A549 (cell line): ENCODE measurements at regions not wholly inside any gene's neighbourhood (a gene's known extent, or its start where the extent isn't known, plus 50 kb on each side); places are given as distances from the start of the nearest gene placed in this dataset.

Experiments
- ATAC-seq, 2 experiments: fragments of 200-7000 bp in 1 of 2; fragments of >200 bp in 1 of 2; cut with Nextera tagmentation in 1 of 2; cut with Tn5 transposase in 1 of 2; 3 replicates each; pipeline versions ENCODE4 v1.8.0 to v1.9.1; 2018 to 2020; ENCODE audit warnings: mild to moderate bottlenecking in 1 of 2, moderate library complexity in 1 of 2
- CTCF ChIA-PET: fragments of 300-600 bp; sonication (Branson Sonifier 250); formaldehyde crosslinking; extraction: SDS; loops from one replicate; lab custom pipeline; 2021; ENCODE audit warnings: antibody characterized with exemption, inconsistent platforms; lab: Yijun Ruan, JAX
- POLR2A ChIA-PET: fragments of 350-600 bp; formaldehyde crosslinking; extraction: SDS; loops from one replicate; lab custom pipeline; 2021; ENCODE audit warnings: antibody characterized with exemption, inconsistent platforms; lab: Yijun Ruan, JAX
- DNase-seq, 2 experiments: peaks; one replicate each; pipeline versions ENCODE4 v3.0.0 to v3.0.0-alpha.2; 2011 to 2016; ENCODE audit warnings: low read depth in 1 of 2, low spot score in 1 of 2
- FAIRE-seq: peaks from 2 replicates; lab custom pipeline; 2011; peaks lifted over from hg19 to GRCh38; lab: Jason Lieb, UNC
- H3K27ac ChIP-seq, 2 experiments: fragments of >200 bp; sonication (Bioruptor Twin); formaldehyde crosslinking; 3 replicates each; pipeline ENCODE4 v1.5.1; 2016 to 2017
- H3K4me1 ChIP-seq: fragments of >200 bp; sonication (Bioruptor Twin); formaldehyde crosslinking; 3 replicates; pipeline ENCODE4 v1.6.1; 2016
- H3K4me2 ChIP-seq: fragments of >200 bp; sonication (Bioruptor Twin); formaldehyde crosslinking; 3 replicates; pipeline ENCODE4 v1.6.1; 2016
- H3K4me3 ChIP-seq: fragments of >200 bp; sonication (Bioruptor Twin); formaldehyde crosslinking; 3 replicates; pipeline ENCODE4 v1.5.1; 2016
- H3K9me3 ChIP-seq: fragments of >200 bp; sonication (Bioruptor Twin); formaldehyde crosslinking; 3 replicates; pipeline ENCODE4 v1.6.1; 2016
- CBX8 ChIP-seq: fragments of 200-600 bp; sonication (generic); IDR thresholded peaks from 2 replicates; pipeline ENCODE4 v1.6.1; 2016
- CEBPB ChIP-seq, 2 experiments: fragments of >200 bp in 1 of 2; sonication (Bioruptor Twin) in 1 of 2; formaldehyde crosslinking in 1 of 2; IDR thresholded peaks; 2 replicates each; pipeline ENCODE4 v1.6.1; 2012 to 2016
- CTCF ChIP-seq: fragments of >200 bp; sonication (Bioruptor Twin); formaldehyde crosslinking; IDR thresholded peaks from 3 replicates; pipeline ENCODE4 v1.5.1; 2016
- EHF ChIP-seq: fragments of 250-450 bp; sonication (Bioruptor Pico); IDR thresholded peaks from 2 replicates; pipeline ENCODE4 v1.5.0; 2020; ENCODE audit warnings: mild to moderate bottlenecking
- FOSB ChIP-seq: fragments of 250-450 bp; sonication (Bioruptor Pico); IDR thresholded peaks from 2 replicates; pipeline ENCODE4 v1.5.0; 2020; ENCODE audit warnings: mild to moderate bottlenecking, moderate library complexity
- GATA3 ChIP-seq: IDR thresholded peaks from 2 replicates; pipeline ENCODE4 v1.6.1; 2012; ENCODE audit warnings: borderline replicate concordance
- HDAC2 ChIP-seq: fragments of 200-600 bp; sonication (generic); IDR thresholded peaks from 2 replicates; pipeline ENCODE4 v1.6.1; 2016
- MAFK ChIP-seq: fragments of 450-650 bp; IDR thresholded peaks from 2 replicates; pipeline ENCODE4 v1.6.1; 2014; ENCODE audit not compliant: partially characterized antibody
- PBX3 ChIP-seq: IDR thresholded peaks from 2 replicates; pipeline ENCODE4 v1.6.1; 2012
- PHF8 ChIP-seq: fragments of 200-600 bp; sonication (generic); IDR thresholded peaks from 2 replicates; pipeline ENCODE4 v1.6.1; 2016; ENCODE audit warnings: low read depth, mild to moderate bottlenecking, antibody characterized with exemption, moderate library complexity, borderline replicate concordance
- POLR2AphosphoS2 ChIP-seq: conservative IDR thresholded peaks from 2 replicates; pipeline ENCODE4 v1.6.1; 2012; ENCODE audit warnings: low read length, improper control_type of control experiment, inconsistent platforms
- RNF2 ChIP-seq: fragments of 200-600 bp; sonication (generic); IDR thresholded peaks from 2 replicates; pipeline ENCODE4 v1.6.1; 2016; ENCODE audit warnings: low read depth, mild to moderate bottlenecking, antibody characterized with exemption, moderate library complexity, borderline replicate concordance
- SMC3 ChIP-seq: fragments of >200 bp; sonication (Bioruptor Twin); formaldehyde crosslinking; IDR thresholded peaks from 3 replicates; pipeline ENCODE4 v1.6.1; 2018; ENCODE audit warnings: inconsistent platforms
- SREBF2 ChIP-seq: fragments of 450-650 bp; IDR thresholded peaks from 2 replicates; pipeline ENCODE4 v1.6.1; 2014; ENCODE audit warnings: mild to moderate bottlenecking, moderate library complexity
- TFCP2L1 ChIP-seq: fragments of 250-450 bp; sonication (Bioruptor Pico); IDR thresholded peaks from 2 replicates; pipeline ENCODE4 v1.5.0; 2021; ENCODE audit warnings: mild to moderate bottlenecking
- USF2 ChIP-seq: fragments of 450-650 bp; IDR thresholded peaks from 2 replicates; pipeline ENCODE4 v1.6.1; 2014; ENCODE audit warnings: antibody characterized with exemption
- ZNF302 ChIP-seq: fragments of 250-450 bp; sonication (Bioruptor Pico); IDR thresholded peaks from 2 replicates; pipeline ENCODE4 v1.9.0; 2021; ENCODE audit warnings: inconsistent platforms, mild to moderate bottlenecking, moderate library complexity
- WGBS: methylation state at CpG from one replicate; pipeline ENCODE4 v1.1.6; 2017; ENCODE audit errors: missing lambda C conversion rate; 5-methylcytosine and 5-hydroxymethylcytosine counted together

- no peak for DNase-seq
- no peak overlapping the region for H3K4me2 ChIP-seq
- no peak for ATAC-seq
- H3K27ac ChIP-seq = no peak overlapping the region
- POLR2A ChIA-PET = no interaction called here
- no peak for TF ChIP-seq SREBF2
- no peak for TF ChIP-seq RNF2
- no peak for TF ChIP-seq CEBPB (IDR thresholded peaks at IDR 0.05)
- TF ChIP-seq CBX8 = no peak
- no peaks in the 10 kb centered on the region for H3K9me3 ChIP-seq
- 95% methylated on average over 7 of the region's 7 CpGs for WGBS
- CTCF ChIA-PET = interaction anchor here (1.2 to 3.6 kb wide), 5 partner anchors 10 to 289 kb away, joined by 3 to 27 read pairs (median 7); no protein-coding TSS in a partner anchor
- H3K4me3 ChIP-seq = no peak overlapping the region
- H3K4me1 ChIP-seq = no peaks in the 10 kb centered on the region
- FAIRE-seq = no peak
Observed at GRCh38 chr2:65551528-65551927, 119.1 kb upstream of the SPRED2 start.

- ChIA-PET POLR2A (no interaction called here), CTCF (interaction anchor here (0.6 to 2.1 kb wide), 3 partner anchors 11 to 286 kb away, joined by 6 to 10 read pairs (median 7); no protein-coding TSS in a partner anchor)
- Histone ChIP-seq H3K4me1 (peaks cover 7% of the 10 kb centered on the region; the same call in 1 of the 3 replicates), H3K4me2 (no peak overlapping the region), H3K27ac (no peak overlapping the region), H3K4me3 (no peak overlapping the region), H3K9me3 (no peaks in the 10 kb centered on the region)
- no peak for DNase-seq
- ATAC-seq = no peak
- WGBS = 73% methylated on average over 7 of the region's 7 CpGs
- no peak for TF ChIP-seq EHF
- TF ChIP-seq CTCF = no peak
- no peak for TF ChIP-seq TFCP2L1
- TF ChIP-seq ZNF302 = no peak
- TF ChIP-seq PHF8 = no peak
- no peak for TF ChIP-seq POLR2AphosphoS2
- no peak for TF ChIP-seq FOSB
- no peak for TF ChIP-seq HDAC2
- TF ChIP-seq SMC3 = no peak
- no peak for TF ChIP-seq USF2
- TF ChIP-seq MAFK = no peak
- FAIRE-seq = no peak
Observed at GRCh38 chr2:65550246-65550645, 117.8 kb upstream of the SPRED2 start.

DNA sequence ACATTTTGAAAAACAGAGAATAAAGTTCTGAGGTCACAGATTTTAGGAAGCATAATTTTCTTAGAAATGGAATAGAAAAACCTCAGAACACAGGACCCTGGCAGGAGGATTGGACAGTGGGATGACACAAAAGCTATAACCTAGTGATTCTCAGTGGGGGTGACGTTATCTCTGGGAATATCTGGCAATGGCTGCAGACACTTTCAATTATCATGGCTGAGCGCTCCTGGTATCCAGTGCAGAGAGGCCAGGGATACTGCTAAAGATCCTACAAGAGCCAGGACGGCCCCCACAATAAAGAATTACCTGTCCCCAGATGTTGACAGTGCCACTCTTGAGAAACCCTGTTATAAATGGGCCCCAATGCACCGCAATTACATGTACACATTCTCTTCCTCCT, 117.2 kb upstream of the SPRED2 start:
- CTCF ChIA-PET = interaction anchor here (1.2 to 2.1 kb wide), 2 partner anchors 14 to 285 kb away, joined by 3 to 10 read pairs; no protein-coding TSS in a partner anchor
- H3K27ac ChIP-seq = no peak overlapping the region
- POLR2A ChIA-PET = no interaction called here
- no peak for TF ChIP-seq PBX3
- TF ChIP-seq GATA3 = no peak
- no peak for TF ChIP-seq CTCF
- TF ChIP-seq, all 56 proteins: peak for 0
- Histone ChIP-seq H3K9me3 (no peaks in the 10 kb centered on the region), H3K4me3 (no peak overlapping the region), H3K4me2 (no peak overlapping the region), H3K4me1 (peaks cover 7% of the 10 kb centered on the region; the same call in 1 of the 3 replicates)
- FAIRE-seq (no peak), DNase-seq (no peak), ATAC-seq (no peak)
- WGBS = 78% methylated on average over 4 of the region's 4 CpGs
